Ascending aorta (tissue), 2 donors: ENCODE measurements at regions not wholly inside any gene's neighbourhood (a gene's known extent, or its start where the extent isn't known, plus 50 kb on each side); places are given as distances from the start of the nearest gene placed in this dataset.
"Not testable (repeated sequence)": the region's sequence is repeated elsewhere in the genome, so short reads cannot be mapped to it uniquely, and the experiment has no call there.

ENCODE experiments used
- DNase-seq, 2 donors: peaks; one replicate each; pipeline ENCODE4 v3.0.0-alpha.2; 2019; ENCODE audit warnings: low spot score in 2 of 2
- H3K27ac ChIP-seq, 2 donors: fragments of 200-600 bp; sonication (generic); one replicate each; pipeline ENCODE4 v1.5.1; 2016 to 2017; ENCODE audit warnings: mild to moderate bottlenecking in 1 of 2
- H3K27me3 ChIP-seq: fragments of 200-600 bp; sonication (generic); one replicate; pipeline ENCODE4 v1.5.1; 2017
- H3K36me3 ChIP-seq, 2 donors: fragments of 200-600 bp; sonication (generic); one replicate each; pipeline ENCODE4 v1.5.1; 2016
- H3K4me1 ChIP-seq, 2 donors: fragments of 200-600 bp; sonication (generic); one replicate each; pipeline ENCODE4 v1.5.1; 2016 to 2017; ENCODE audit warnings: mild to moderate bottlenecking in 1 of 2
- H3K4me3 ChIP-seq, 2 donors: fragments of 200-600 bp; sonication (generic); one replicate each; pipeline ENCODE4 v1.5.1; 2016 to 2017; ENCODE audit warnings: mild to moderate bottlenecking in 1 of 2
- H3K9me3 ChIP-seq, 2 donors: fragments of 200-600 bp; sonication (generic); one replicate each; pipeline ENCODE4 v1.5.1; 2016
- intact Hi-C: fragments of 100-400 bp; cut with DNase I; formaldehyde crosslinking; loops from one replicate; pipeline ENCODE4 v1.15.1; 2023
- TF ChIP-seq, protein P1 (sequence below), 3 experiments: fragments of 200-600 bp in 2 of 3; fragments of 450-650 bp in 1 of 3; sonication (generic) in 2 of 3; IDR thresholded peaks; one replicate each; pipeline ENCODE4 v1.5.1; 2016 to 2019; ENCODE audit warnings: antibody characterized with exemption in 3 of 3, mild to moderate bottlenecking in 1 of 3, moderate library complexity in 1 of 3

DNA sequence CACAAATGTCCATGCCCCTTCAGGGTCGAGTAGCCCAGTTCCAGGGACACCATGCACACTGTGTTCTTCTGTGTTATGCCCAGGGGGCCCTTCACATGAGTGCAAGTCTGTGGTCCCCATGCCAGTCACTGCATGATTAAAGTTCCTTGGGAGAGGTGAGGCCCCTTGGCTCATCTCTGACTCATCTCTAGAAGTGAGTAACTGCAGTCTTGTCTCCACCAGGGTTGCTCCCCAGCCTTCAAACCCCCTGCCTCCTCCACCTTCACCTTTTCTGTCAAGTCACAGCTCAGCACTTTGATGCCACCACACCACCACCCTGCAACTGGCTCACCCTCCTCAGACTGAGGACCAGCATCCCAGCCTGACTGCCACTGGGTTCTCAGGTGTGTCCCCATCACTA, 161.7 kb downstream of the UNC5CL start:
- Histone ChIP-seq H3K4me1 (no peaks in the 10 kb centered on the region), H3K36me3 (no peaks in the 10 kb centered on the region), H3K27me3 (no peaks in the 10 kb centered on the region), H3K27ac (no peak overlapping the region), H3K4me3 (no peak overlapping the region), H3K9me3 (no peaks in the 10 kb centered on the region)
- intact Hi-C loops, result no loop called here
- TF ChIP-seq, protein P1, sequence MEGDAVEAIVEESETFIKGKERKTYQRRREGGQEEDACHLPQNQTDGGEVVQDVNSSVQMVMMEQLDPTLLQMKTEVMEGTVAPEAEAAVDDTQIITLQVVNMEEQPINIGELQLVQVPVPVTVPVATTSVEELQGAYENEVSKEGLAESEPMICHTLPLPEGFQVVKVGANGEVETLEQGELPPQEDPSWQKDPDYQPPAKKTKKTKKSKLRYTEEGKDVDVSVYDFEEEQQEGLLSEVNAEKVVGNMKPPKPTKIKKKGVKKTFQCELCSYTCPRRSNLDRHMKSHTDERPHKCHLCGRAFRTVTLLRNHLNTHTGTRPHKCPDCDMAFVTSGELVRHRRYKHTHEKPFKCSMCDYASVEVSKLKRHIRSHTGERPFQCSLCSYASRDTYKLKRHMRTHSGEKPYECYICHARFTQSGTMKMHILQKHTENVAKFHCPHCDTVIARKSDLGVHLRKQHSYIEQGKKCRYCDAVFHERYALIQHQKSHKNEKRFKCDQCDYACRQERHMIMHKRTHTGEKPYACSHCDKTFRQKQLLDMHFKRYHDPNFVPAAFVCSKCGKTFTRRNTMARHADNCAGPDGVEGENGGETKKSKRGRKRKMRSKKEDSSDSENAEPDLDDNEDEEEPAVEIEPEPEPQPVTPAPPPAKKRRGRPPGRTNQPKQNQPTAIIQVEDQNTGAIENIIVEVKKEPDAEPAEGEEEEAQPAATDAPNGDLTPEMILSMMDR (IDR thresholded peaks at IDR 0.05), result no peak
- DNase-seq, result no peak

GRCh38 chr6:40876336-40876735, 162.7 kb downstream of the UNC5CL start:
- Histone ChIP-seq H3K27ac (no peak overlapping the region), H3K4me3 (no peak overlapping the region), H3K4me1 (no peaks in the 10 kb centered on the region), H3K27me3 (no peaks in the 10 kb centered on the region), H3K9me3 (no peaks in the 10 kb centered on the region), H3K36me3 (no peaks in the 10 kb centered on the region)
- no peak for DNase-seq
- TF ChIP-seq, protein P1 (IDR thresholded peaks at IDR 0.05), result no peak
- intact Hi-C loops, result no loop called here

- Histone ChIP-seq H3K27ac (no peak overlapping the region), H3K27me3 (no peaks in the 10 kb centered on the region), H3K4me3 (no peak overlapping the region), H3K36me3 (no peaks in the 10 kb centered on the region), H3K9me3 (no peaks in the 10 kb centered on the region), H3K4me1 (no peaks in the 10 kb centered on the region)
- TF ChIP-seq, protein P1 (IDR thresholded peaks at IDR 0.05), result no peak
- intact Hi-C loops, result no loop called here
- no peak for DNase-seq
Measured at GRCh38 chr6:40874495-40874894, 164.5 kb downstream of the UNC5CL start.

GRCh38 chr6:40871424-40871823, 167.6 kb downstream of the UNC5CL start:
- intact Hi-C loops, result no loop called here
- DNase-seq, result no peak

DNA sequence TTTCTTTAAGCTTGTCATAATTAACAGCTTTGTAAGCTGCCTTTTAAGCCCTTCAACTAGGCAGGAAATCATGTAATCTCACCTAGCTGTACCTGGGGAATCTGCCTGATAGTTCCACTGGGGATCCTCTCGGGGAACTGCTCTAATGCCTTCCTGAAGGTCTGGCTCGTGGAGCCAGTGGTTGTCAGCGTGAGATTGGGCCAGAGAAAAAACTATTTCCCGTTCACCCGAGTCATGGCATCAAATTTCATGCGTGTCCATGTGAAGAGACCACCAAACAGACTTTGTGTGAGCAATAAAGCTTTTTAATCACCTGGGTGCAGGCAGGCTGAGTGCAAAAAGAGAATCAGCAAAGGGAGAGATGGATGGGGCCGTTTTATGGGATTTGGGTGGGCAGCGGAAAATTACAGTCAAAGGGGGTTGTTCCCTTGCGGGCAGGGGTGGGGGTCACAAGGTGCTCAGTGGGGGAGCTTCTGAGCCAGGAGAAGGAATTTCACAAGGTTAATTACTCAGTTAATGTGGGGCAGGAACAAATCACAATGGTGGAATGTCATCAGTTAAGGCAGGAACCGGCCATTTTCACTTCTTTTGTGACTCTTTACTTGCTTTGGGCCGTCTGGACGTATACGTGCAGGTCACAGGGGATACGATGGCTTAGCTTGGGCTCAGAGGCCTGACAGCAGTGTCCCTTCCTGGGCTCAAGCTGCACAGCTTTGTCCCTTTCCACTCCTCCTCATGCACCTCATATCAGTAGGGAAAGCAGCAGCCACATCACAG, 170.7 kb downstream of the UNC5CL start:
- H3K27me3 ChIP-seq, H3K27ac ChIP-seq, H3K9me3 ChIP-seq, H3K4me1 ChIP-seq, H3K36me3 ChIP-seq, H3K4me3 ChIP-seq, DNase-seq, intact Hi-C loops: not testable (repeated sequence)

More at GRCh38 chr6:40871424-40871823, 167.6 kb downstream of the UNC5CL start:
- H3K27me3 ChIP-seq, result no peaks in the 10 kb centered on the region
- TF ChIP-seq, protein P1 (IDR thresholded peaks at IDR 0.05), result no peak
- H3K27ac ChIP-seq, result no peak overlapping the region
- no peak overlapping the region for H3K4me3 ChIP-seq
- no peaks in the 10 kb centered on the region for H3K4me1 ChIP-seq
- H3K9me3 ChIP-seq, result no peaks in the 10 kb centered on the region
- no peaks in the 10 kb centered on the region for H3K36me3 ChIP-seq

GRCh38 chr6:40867527-40867926, 171.5 kb downstream of the UNC5CL start:
- intact Hi-C loops, result not testable (repeated sequence)

GRCh38 chr6:40865259-40865658, 173.8 kb downstream of the UNC5CL start:
- H3K4me1 ChIP-seq, H3K27me3 ChIP-seq, H3K4me3 ChIP-seq, H3K36me3 ChIP-seq, DNase-seq, intact Hi-C loops, H3K27ac ChIP-seq, H3K9me3 ChIP-seq: not testable (repeated sequence)

More at GRCh38 chr6:40867527-40867926, 171.5 kb downstream of the UNC5CL start:
- H3K9me3 ChIP-seq, H3K36me3 ChIP-seq, DNase-seq, H3K4me3 ChIP-seq, H3K4me1 ChIP-seq, H3K27ac ChIP-seq, H3K27me3 ChIP-seq: not testable (repeated sequence)
